ENCODE measurements at regions not wholly inside any gene's neighbourhood (a gene's known extent, or its start where the extent isn't known, plus 50 kb on each side); places are given as distances from the start of the nearest gene placed in this dataset.
"Not testable (repeated sequence)": the region's sequence is repeated elsewhere in the genome, so short reads cannot be mapped to it uniquely, and the experiment has no call there.

DNA sequence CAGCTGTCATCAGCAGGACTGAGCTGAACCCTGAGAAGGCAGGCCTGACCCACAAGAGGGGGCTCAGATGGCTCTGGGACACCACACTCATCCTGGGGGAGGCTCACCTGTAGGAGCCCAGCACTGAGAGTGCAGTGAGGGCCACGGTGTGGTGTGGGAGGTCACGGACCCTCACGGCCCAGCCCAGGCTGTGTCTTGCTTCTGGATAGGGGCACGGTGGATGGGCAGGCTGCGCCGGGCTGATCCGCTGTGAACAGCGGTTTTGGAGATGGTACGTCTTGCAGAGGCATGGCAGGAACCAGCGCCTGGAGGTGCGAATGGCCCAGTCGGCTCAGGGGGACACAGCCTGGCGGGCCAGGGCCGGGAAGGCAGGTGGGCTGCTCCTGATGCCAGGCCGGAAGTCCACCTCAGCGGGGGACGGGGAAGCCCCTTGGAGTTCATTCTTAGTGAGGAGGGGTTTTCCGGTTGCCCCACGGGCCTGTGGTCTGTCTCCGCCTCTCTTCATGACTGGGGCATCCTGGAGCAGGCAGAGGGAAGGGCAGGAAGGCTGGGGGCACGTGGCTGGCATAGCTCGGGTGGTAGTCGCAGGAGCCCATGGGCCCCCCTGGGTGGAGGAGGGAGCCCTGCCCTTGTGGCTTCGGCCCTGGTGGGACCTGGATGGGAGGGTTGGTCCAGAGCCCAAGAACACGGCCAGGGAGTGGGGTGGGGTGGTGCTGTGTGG is 112.5 kb downstream of the UNCX start:
- no peak for DNase-seq

DNA sequence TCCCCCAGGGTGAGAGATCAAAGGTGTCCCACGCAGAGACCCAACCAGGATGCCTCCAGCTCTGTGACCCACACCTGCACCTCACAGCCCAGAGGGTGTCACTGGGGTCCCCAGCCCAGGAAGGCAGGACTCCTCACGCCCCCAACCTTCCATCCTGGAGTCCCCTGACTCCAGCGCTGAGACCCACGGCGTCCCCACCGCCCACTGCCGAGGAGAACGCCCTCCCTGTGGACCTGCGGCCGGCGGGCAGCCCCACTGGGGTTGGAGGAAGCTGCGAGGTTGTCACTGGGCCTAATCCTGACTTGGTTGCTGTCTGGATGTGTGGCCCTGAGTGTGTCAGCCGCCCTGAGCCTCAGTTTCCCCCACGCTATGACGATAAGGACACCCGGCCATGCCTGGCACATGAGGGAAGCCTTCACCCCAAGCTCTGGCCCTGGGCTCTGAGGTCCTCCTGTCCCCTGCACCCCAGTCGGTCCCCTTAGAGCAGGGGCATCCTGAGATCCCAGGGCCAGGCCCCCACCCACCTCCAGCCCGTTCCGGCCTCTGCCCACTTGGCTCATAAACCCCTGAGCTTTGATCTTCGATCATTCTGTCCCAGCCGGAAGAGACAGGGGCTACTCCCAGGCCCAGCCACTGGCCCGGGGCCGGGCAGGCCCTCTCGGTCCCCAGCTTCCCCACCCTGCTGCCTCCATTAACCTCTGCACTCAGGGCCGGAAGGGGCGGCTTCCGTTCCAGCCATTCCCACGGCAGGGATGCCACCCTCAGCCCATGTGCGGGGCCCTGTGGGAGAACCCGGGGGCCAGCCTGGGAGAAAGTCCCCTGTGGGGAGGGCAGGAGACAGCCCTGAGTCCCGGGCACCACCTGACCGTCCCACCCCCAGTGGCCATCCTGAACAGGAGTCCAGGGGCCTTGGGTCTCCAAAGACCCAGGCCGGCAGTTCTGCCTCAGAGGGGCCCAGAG is 113.2 kb downstream of the MICALL2 start:
- no peak for DNase-seq

DNA sequence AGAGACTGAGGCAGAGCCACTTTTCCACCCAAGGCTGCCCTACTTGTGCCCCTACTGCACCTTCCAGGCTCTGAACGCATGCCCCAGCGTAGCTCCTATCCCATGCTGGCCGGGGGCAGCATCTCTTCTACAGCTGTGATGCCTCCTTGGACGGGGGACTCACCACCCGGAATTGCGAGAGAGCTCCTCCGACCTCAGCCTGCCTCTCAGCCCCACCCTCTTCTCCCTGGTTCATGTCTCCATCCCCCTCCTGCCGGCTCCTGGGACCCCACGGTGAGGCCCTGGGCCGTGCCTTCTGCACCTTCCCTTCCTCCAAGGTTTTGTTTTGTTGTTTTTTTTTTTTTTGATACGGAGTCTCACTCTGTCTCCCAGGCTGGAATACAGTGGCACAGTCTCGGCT is 112.4 kb downstream of the MICALL2 start:
- no peak for DNase-seq

DNA sequence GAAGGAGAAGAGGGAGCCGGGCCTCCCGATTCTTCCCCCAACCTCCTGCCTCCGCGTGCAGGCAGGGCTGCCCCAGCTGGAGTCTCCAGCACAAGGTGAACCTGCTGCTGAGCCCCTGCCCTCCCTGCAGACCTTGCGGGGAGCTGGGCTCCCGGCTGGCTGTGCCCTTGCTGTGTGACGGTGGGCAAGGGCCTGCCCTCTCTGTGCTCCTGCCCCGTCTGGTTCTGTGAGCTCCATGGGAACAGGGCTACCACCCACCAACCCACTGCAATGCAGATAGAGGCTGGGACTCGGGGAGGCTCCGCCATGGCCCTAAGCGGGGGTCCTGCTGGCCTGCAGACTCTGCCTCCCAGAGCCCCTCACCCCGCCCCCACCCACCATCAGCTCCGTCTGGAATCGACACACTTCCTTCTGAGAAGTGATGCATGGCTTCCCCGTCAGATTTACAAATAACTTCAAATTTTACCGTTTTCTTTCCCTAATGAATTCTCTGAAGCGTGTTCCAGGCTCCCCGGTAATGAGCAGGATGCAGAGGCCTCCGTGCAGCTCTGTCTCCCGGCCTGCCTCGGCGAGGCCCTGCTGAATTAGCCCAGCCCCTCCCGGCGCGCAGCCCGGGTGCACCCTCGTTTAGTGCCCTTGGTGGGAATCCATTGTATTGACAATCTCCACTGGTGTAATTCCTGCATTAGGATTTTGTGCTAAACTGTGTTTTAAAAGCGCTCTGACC is 111.0 kb downstream of the MICALL2 start:
- no peak for DNase-seq

DNA sequence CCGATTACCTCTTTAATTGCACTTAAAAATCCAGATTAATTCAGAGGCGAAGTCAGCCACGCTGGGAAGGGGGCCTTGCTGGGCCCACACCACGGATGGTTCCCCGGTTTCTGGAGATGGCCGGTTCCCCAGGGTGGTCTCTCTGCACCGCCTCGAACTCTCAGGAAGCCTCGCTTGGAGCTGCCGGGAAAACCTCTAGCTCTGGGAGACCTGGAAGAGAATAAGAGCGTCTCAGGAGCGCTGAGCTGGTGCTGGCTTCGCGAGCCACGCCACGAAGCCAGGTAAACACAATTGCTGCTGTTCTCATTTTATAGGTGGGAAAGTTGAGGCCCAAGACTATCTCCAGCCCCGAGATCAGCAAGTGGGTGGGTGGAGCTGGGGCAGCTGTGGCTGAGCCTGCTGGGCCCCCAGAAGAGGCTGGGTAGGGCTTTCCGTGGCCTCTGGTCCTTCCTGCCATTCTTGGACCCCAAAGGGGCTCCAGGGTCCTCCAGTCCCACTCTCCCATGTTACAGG is 110.4 kb downstream of the MICALL2 start:
- DNase-seq = no peak

DNA sequence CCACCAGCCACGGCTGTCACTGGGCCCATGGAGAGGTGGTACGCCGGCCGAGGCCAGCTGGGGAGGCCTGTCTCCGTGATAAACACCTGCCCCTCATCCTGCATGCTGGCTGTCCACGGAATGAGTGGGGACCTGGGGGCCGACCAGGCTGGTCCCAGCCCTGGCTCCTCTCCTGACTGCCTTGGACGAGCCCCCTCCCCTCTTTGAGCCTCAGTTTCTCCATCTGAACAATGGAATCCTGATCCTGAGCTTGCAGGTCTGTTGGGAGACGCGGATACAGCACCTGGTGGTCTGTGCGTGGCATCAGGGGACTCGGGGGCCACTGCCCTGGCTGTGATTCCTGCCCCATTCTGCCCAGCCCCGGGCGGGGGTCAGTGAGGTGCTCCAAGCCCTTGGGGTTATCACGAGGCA is 109.9 kb downstream of the MICALL2 start:
- no peak for DNase-seq

DNA sequence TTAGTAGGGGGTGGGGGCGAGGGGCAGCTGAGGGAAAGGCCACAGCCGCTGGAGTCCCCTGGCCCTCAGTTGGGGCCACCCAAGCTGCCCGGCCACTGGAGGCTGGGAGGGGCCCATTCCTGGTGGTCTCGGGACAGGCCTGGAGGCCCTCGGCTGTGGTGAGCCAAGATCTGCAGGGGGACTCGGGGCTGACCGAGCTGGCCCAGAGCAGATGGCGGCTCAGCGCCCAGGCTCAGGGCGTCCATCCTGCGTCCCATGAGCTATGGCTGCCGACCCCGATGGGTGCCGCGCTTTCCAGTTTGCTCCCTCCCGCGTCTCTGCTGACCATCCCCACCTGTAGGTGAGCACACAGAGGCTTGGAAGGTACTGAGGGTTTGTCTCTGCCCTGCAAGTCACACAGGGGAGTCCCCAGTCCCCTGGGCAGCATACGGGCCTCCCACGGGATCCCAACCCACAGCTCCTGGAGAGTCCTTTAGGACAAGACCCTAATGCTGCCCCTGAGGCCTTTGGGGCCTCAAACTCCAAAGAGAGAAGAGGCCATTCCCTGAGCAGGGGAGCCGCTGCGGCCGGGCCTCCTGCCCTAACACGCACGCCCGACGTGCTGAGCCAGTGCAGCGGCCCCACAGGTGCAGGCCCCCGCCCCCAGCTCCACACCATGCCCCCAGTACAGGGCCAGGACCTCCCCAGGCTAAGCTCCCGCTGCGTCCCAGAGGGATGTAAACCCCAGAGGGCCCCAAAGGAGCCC is 107.2 kb downstream of the MICALL2 start:
- no peak for DNase-seq

DNA sequence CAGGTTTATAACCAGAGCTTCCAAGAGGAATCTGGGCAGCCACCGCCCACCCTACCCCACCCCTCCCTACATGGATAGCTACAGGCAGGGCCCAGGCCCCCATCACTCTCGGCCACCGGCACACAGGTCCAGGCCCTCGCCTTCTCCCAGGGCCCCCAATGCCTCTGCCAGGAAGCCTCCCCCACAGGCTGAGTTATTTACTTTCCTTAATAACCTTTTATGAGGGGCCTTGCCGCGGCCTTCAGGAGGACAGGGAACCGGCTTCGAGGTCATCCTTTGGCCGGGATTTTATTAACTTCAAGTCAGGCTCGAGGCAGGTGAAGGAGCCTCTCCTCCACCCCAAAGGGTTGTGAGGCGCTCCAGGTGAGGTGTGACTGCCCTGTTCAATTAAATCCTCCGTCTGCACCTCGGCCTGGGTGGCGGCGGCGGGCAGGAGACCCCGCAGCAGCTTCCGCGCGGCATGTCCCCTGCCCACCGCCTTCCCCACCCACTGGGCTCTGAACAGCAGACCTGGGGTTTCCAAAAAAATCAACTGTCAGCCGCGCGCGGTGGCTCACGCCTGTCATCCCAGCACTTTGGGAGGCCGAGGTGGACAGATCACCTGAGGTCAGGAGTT is 106.5 kb downstream of the MICALL2 start:
- no peak for DNase-seq

DNA sequence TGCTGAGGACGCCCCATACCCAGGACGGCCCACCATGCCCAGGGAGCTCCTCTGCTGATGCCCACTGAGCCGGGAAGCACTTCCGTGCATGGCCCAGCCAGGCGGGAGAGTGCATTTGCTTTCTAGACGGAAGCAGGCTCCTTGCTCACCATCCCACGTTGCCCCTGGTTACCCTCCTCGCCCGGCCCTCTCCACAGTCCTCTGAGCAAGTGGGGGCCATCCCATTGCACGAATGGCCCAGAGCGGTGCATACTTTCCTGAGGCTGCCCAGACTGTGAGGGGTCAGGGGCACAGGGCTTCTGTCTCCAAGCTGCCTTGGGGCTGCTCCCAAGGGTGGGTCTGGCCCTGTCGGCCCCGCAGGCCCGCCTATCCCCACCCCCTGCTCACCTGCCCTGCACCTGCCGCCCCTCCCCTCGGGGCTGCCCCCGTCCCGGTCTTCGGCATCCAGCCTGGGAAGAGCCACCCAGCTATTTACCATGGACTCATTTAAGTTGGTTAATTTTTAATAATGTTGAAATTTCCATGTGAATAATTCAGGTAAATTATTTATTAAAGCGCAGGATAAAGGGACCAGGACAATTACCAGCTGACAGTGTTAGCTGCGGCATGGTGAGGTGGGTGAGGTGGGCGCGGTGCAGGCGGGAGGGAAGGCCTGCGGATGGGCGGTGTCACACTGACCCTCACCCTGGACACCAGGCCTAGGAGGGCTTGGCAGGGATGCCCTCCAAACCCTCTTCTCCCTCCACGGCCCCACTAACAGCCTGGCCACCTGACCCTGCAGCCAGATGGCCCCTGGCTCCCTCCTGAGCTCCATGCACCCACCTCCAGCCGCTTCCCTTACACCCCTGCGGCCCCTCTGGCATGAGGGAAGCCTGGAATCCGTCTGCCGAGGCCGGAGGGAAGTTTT is 104.4 kb downstream of the MICALL2 start:
- DNase-seq = no peak

DNA sequence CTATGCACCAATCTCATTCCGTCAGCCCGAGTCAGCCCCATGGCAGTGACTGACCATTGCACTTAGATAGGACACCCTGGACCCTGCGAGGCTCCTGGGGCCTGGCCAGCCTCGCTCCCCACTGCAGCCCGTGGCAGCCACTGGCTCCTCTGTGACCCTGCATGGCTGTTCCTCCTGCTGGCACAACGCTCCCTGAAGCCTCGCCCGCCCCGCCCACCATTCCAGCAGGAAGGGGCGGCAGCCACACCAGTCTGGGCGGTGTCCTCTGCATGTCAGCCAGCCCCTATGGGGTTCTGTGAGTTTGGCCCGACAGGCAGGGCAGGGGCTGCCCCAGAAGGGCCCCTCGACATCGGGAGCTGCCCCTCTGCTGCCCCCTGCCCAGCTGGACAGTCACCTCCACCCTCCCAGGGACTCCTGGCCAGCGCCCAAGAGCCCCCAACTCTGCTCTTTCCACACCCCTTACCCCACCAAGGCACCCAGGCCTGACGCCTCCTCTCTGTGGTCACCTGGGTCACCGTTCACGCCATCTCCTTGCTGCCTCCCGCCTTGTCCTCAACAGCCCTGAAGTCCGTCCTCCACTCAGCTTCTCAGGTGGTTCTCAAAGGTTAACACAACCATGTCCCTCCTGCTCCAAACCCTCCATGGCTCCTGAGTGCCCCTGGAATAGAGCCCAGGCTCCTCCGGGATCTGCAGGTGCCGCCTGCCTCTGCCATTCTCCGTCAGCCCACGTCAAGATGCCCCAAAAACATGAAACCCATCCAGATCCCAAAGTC is 103.5 kb downstream of the MICALL2 start:
- no peak for DNase-seq

DNA sequence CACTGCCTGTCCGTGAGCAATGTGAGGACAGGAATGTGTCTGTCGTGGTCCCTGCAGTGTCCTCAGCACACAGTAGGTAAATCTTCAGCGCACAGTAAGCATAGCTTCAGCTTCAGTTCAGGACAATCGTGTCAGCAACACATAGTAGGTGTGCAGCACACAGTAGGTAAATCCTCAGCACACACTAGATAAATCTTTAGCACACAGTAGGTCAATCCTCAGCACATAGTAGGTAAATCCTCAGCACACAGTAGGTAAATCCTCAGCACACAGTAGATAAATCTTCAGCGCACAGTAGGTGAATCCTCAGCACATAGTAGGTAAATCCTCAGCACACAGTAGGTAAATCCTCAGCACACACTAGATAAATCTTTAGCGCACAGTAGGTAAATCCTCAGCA is 102.4 kb downstream of the MICALL2 start:
- DNase-seq = not testable (repeated sequence)

DNA sequence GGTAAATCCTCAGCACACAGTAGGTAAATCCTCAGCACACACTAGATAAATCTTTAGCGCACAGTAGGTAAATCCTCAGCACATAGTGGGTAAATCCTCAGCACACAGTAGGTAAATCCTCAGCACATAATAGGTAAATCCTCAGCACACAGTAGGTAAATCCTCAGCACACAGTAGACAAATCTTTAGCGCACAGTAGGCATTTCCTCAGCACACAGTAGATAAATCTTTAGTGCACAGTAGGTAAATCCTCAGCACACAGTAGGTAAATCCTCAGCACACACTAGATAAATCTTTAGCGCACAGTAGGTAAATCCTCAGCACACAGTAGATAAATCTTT is 102.0 kb downstream of the MICALL2 start:
- DNase-seq = not testable (repeated sequence)

DNA sequence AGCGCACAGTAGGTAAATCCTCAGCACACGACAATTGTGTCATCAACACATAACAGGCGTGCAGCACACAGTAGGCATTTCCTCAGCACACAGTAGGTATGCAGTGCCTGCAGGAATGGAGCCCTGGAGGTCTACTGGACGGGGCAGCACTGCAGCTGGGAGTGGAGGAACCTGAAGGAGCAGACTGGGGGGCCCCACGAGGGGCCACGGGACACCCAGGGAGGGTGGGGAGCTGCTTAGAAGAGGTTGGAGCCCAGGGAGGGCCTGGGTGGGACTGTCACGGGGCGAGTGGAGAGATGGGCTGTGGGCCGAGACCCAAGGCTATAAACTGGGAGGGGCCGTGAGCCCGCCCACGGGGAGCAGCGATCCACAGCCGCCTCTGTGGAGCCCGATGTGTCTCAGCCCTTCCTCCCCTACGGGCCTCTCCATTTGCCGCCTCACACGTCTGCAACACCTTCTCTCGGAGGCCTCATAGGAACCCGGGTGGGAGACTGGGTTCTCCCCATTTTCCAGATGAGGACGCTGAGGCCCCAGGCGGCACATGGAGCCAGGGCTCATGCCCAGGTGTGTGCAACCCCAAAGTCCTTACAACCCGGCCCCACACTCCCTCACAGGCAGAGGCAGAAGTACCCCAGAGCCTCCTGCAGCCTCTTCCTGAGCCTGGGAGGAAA is 101.5 kb downstream of the MICALL2 start:
- no peak for DNase-seq

DNA sequence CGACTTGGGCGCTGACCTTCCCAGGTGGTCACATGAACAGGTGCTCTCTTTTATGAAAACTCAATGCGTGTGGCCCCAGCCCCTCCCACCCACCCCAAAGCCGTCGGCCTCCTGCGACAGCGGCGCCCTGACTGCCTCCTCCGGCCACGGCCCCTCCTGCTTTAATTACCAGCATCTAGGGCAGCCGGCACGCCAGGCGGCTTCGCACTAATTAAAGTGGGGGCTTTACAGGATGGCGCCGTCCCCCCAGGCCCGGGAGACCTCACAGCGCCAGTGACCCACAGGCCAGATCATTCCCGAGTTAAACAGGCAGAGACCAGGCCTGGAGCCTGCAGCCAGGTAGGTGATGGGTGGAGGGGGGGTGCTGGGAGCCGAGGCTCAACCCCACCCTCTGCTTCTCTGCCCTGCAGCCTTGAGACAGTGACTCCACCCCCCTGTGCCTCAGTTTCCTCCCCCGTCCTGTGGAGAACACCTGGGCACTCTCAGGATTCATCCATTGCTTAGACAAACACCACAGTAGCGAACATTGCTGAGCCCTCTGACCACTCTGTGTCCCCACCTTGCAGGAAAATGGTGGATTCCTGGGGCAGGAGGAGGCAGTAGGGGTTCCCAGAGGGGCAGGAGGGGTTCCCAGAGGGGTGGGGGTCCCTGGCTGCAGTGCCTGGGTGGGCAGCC is 100.8 kb downstream of the MICALL2 start:
- no peak for DNase-seq

DNA sequence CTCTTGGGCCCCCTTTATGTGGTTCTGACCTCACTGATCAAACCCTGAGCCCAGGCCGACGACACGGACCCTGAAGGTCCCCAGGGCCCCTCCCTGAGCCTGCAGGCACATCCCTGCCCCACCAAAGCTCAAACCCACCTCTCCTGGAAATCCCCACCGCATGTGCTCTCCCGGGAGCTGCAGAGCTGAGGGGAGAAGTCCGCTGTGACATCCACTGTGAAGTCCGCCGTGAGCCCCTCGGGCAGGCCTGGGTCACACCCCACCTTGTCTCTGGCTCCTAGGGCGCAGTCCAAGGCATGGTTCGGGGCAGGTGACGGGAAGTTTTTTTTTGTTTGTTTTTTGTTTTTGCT is 100.2 kb downstream of the MICALL2 start:
- no peak for DNase-seq

DNA sequence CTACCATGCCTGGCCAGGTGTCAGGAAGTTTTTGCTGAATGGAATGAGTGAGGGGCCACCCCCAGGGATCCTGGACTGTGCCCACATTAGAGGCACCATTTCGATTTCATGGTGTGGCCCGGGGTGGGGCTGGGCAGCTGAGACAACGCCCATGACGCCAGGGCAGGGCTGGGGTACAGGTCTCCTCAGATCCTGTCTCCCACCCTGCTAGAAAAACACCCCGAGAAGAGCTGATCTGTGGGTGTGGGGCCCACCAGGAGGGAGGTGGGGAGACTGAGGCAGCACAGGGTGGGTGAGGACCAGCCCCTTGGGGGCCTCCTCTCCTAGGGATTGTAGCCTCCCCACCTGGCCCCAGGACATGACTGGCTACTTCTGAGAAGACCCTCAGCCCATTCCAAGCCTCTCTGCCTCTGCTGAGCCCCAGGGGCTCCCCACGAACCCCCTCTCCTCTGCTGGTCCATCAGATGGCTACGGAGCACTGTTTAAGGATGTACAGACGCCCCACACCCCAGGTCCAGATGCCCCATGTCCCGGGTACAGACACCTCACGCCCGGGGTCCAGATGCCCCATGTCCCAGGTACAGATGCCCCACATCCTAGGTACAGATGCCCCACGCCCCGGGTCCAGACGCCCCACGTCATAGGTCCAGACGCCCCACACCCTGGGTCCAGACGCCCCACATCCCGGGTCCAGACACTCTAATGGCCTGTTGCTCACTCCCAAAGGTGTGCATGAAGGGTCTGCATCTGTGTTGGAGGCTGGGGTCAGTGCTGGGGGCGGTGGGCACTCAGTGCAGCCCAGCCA is 99.4 kb downstream of the MICALL2 start:
- DNase-seq = no peak

DNA sequence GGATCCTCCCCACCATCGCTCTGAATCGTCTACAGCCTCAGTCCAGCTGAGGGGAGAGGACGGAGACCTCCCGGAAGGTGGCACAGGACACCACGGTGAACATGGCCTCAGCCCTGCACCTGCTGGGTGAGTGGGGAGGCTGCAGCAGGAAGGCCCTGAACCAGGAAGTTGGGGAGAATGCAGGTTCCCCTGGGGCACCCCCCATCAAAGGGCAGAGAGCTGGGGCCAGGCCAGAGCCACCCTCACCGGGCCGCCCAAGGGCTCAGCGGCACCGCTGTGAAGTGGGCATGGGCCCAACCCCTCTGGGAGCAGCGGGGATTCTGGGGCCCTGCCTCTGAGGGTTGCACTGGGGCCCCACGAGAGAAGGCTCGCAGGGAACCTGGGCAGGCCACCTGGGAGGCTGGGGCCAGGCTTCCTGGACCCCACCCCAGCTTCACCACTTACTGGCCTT is 98.7 kb downstream of the MICALL2 start:
- no peak for DNase-seq

All from CD4-positive, alpha-beta T cell treated with Interleukin-4 for 1 hour (primary cell).